ENCODE measurements at regions not wholly inside any gene's neighbourhood (a gene's known extent, or its start where the extent isn't known, plus 50 kb on each side); places are given as distances from the start of the nearest gene placed in this dataset.
A peak's percentile ranks its signal among the peaks of the same experiment; 100 is the strongest.

- ChIA-PET CTCF (ENCODE audit: low intra/inter-chr PET ratio, low total read pairs) (no interaction called here), POLR2A (no interaction called here)
- Histone ChIP-seq H3K27ac (ENCODE audit: extremely low read length, insufficient read depth, low read length) (no peak overlapping the region), H3K9me3 (ENCODE audit: low read length) (peaks cover 5% of the 10 kb centered on the region), H3K9ac (ENCODE audit: insufficient read depth, low read depth, low read length) (no peak overlapping the region), H3K27me3 (ENCODE audit: control insufficient read depth in 1 of 2, insufficient read depth in 2 of 2, low read length in 2 of 2) (no peaks in the 10 kb centered on the region), H3K4me3 (replicated peaks in 1 of 3; ENCODE audit: insufficient read depth in 1 of 3, low read depth in 2 of 3, low read length in 3 of 3) (no peak overlapping the region), H4K20me1 (ENCODE audit: insufficient read depth, low read length) (no peaks in the 10 kb centered on the region), H2AFZ (ENCODE audit: low read length) (no peak overlapping the region), H3K4me1 (ENCODE audit: insufficient read depth, low read length) (peaks cover 45% of the 10 kb centered on the region), H3K36me3 (replicated peaks in 1 of 2; ENCODE audit: control insufficient read depth in 1 of 2, insufficient read depth in 2 of 2, low read length in 2 of 2) (no peaks in the 10 kb centered on the region), H3K4me2 (ENCODE audit: low read depth, low read length) (no peak overlapping the region), H3K79me2 (ENCODE audit: insufficient read depth, low read length) (no peaks in the 10 kb centered on the region)
- DNase-seq (ENCODE audit: low spot score) (no peak), ATAC-seq (no peak), FAIRE-seq (no peak)
- TF ChIP-seq CREB1 (IDR thresholded peaks at IDR 0.05) (peak; percentile 87), CREB1 (CRISPR knock-in tag; IDR thresholded peaks at IDR 0.05) (no peak), SIX1 (CRISPR knock-in tag; IDR thresholded peaks at IDR 0.05; ENCODE audit: borderline replicate concordance) (no peak)
- in situ Hi-C loops (cut with HindIII; ENCODE audit: extremely low pct_ligation_motif_present, low pct_unique_long_range_greater_than_20kb) = no loop called here
- intact Hi-C loops (cut with micrococcal nuclease; ENCODE audit: unreplicated experiment) = no loop called here
- BruUV-seq (replicated peaks) = no TSS peak
These were observed 176.7 kb downstream of the NXNL2 start for GRCh38 chr9:88711719-88712118.

DNA sequence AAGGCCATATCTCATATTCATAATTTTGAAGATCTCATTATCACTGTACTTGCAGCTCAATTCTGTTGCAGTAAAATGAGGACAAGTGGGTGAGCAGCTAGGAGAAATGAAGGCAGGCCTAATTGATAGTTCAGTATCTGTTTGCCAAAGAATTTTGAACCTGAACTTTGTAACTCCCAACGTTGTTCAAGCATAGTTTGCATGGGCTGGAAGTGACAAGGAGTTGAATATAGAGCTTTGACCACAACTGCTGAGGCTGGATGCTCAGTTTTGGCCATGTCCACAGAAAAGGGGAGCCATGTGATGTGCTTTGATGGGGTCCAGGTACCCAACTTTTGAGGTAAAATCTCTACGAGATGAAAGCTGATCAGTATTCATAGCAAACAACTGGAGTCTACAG, 177.5 kb downstream of the NXNL2 start:
- H3K36me3 ChIP-seq (replicated peaks in 1 of 2; ENCODE audit: control insufficient read depth in 1 of 2, insufficient read depth in 2 of 2, low read length in 2 of 2) = no peaks in the 10 kb centered on the region
- intact Hi-C loops (cut with micrococcal nuclease; ENCODE audit: unreplicated experiment) = no loop called here
- H3K9ac ChIP-seq (ENCODE audit: insufficient read depth, low read depth, low read length) = no peak overlapping the region
- TF ChIP-seq NFE2L2 (IDR thresholded peaks at IDR 0.05; ENCODE audit: low read length) (no peak), SOX6 (IDR thresholded peaks at IDR 0.05) (no peak), SOX6 (CRISPR knock-in tag; IDR thresholded peaks at IDR 0.05) (no peak), ZNF605 (CRISPR knock-in tag; IDR thresholded peaks at IDR 0.05) (no peak), SYNCRIP (IDR thresholded peaks at IDR 0.05; ENCODE audit: insufficient read depth, low read depth, low read length) (no peak), MAZ (IDR thresholded peaks at IDR 0.05; ENCODE audit: borderline replicate concordance, low read depth, low read length) (no peak), MAZ (CRISPR knock-in tag; IDR thresholded peaks at IDR 0.05; ENCODE audit: low read depth) (no peak), ZKSCAN5 (CRISPR knock-in tag; IDR thresholded peaks at IDR 0.05) (no peak)
- H3K4me2 ChIP-seq (ENCODE audit: low read depth, low read length) = peak overlapping the region; percentile 33; the same call in 1 of the 2 replicates
- peaks cover 41% of the 10 kb centered on the region for H3K4me1 ChIP-seq (ENCODE audit: insufficient read depth, low read length)
- H3K79me2 ChIP-seq (ENCODE audit: insufficient read depth, low read length) = no peaks in the 10 kb centered on the region
- DNase-seq (ENCODE audit: low spot score) = peak; percentile 13
- CTCF ChIA-PET (ENCODE audit: low intra/inter-chr PET ratio, low total read pairs) = no interaction called here
- H3K27me3 ChIP-seq (ENCODE audit: control insufficient read depth in 1 of 2, insufficient read depth in 2 of 2, low read length in 2 of 2) = no peaks in the 10 kb centered on the region
- POLR2A ChIA-PET = no interaction called here
- WGBS (ENCODE audit: low lambda C conversion rate) = 0% methylated on average over 2 of the region's 2 CpGs
- in situ Hi-C loops (cut with HindIII; ENCODE audit: extremely low pct_ligation_motif_present, low pct_unique_long_range_greater_than_20kb) = no loop called here
- BruUV-seq (replicated peaks) = no TSS peak
- no peak; the same call in 2 of the 3 replicates for ATAC-seq
- no peak overlapping the region for H3K4me3 ChIP-seq (replicated peaks in 1 of 3; ENCODE audit: insufficient read depth in 1 of 3, low read depth in 2 of 3, low read length in 3 of 3)
- FAIRE-seq = peak; percentile 39
- no peak overlapping the region for H3K27ac ChIP-seq (ENCODE audit: extremely low read length, insufficient read depth, low read length)
- H2AFZ ChIP-seq (ENCODE audit: low read length) = no peak overlapping the region
- no peaks in the 10 kb centered on the region for H4K20me1 ChIP-seq (ENCODE audit: insufficient read depth, low read length)
- H3K9me3 ChIP-seq (ENCODE audit: low read length) = peaks cover 5% of the 10 kb centered on the region
